ENCODE measurements at regions not wholly inside any gene's neighbourhood (a gene's known extent, or its start where the extent isn't known, plus 50 kb on each side); places are given as distances from the start of the nearest gene placed in this dataset.

DNA sequence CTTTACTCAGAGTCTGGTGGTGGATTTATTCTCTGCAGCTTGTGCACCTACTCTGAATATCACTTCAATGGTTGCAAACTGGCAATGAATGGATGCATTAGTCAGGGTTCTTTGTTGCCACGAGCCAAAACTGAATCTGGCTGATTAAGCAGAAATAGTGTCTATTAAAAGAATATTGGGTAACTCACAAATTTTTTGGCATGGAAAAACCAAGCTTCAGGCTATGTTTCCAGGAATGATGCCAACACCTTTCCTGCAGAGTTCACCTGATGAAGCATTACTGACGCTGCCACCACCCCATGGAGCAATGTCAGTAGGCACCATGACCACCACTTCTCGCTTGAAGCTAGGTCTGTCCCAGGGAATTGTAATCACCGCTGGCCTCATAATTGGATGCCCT, 597.8 kb upstream of the SLC10A2 start:
- TF ChIP-seq POLR2A (IDR thresholded peaks at IDR 0.05; ENCODE audit: low read depth, low read length) (no peak), PAX5 (IDR thresholded peaks at IDR 0.05; ENCODE audit: insufficient read depth, low read length, severe bottlenecking) (no peak), TAF1 (IDR thresholded peaks at IDR 0.05; ENCODE audit: low read depth, low read length) (no peak), POLR2AphosphoS5 (IDR thresholded peaks at IDR 0.05; ENCODE audit: low read depth, low read length) (no peak), SPI1 (IDR thresholded peaks at IDR 0.05; ENCODE audit: low read depth, low read length) (no peak)

All from GM12891 (cell line).